ENCODE measurements at regions not wholly inside any gene's neighbourhood (a gene's known extent, or its start where the extent isn't known, plus 50 kb on each side); places are given as distances from the start of the nearest gene placed in this dataset.
"Not testable (repeated sequence)": the region's sequence is repeated elsewhere in the genome, so short reads cannot be mapped to it uniquely, and the experiment has no call there.

DNA sequence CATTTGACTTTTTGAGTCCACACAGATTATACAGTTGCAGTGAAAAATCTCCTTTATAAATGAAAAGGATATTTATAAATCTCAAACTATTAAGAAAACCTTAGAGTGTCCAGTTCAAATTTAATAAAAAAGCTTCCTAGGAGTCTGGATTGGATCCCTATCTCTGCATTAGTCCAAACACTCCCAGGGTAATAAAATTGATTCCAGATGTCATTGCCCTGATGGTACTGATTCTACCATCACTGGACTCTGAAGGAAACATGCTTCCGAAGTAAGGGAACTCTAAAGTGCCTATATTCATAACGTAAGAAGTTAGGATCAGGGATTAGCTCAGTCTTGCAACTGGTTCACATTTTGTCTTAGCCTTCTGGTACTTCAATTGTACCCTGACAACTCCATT lies 1325.1 kb upstream of the MAP3K7 start:
- DNase-seq (ENCODE audit: low spot score), result no peak

- DNase-seq (ENCODE audit: low spot score), result no peak
Measured at GRCh38 chr6:91904586-91905164, 1317.8 kb upstream of the MAP3K7 start.

DNA sequence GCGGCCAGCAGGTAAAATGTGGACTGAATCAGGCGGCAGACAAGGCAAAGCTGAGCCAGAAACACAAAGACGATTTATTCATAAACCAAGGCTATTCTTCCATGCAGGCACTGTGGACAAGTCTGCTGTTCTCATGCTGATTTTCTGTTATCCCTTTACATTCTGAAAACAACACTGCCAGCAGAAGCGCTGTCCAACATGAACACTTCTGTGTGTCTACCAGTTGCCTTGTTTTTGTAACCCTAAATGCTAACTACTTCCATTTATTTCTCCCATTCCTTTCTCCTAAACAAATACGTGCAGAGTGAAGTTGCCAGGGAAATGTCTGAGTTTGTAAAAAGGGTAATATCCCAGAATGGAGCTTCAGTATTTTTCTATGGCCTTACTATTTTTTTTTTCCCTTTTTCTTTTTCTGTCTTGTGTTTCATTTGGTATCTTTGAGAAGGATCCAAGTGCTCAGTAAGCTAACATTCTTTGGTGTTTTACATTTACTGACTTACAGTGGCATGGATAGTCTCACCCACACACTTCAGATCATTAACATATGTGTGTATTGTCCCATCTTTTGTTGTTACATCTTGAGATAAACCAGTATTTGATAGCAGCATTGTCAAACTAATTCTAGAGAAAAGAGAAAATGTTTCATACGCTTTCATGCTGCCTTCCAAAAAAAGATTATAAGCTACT lies 1308.9 kb upstream of the MAP3K7 start:
- DNase-seq (ENCODE audit: low spot score), result no peak

DNA sequence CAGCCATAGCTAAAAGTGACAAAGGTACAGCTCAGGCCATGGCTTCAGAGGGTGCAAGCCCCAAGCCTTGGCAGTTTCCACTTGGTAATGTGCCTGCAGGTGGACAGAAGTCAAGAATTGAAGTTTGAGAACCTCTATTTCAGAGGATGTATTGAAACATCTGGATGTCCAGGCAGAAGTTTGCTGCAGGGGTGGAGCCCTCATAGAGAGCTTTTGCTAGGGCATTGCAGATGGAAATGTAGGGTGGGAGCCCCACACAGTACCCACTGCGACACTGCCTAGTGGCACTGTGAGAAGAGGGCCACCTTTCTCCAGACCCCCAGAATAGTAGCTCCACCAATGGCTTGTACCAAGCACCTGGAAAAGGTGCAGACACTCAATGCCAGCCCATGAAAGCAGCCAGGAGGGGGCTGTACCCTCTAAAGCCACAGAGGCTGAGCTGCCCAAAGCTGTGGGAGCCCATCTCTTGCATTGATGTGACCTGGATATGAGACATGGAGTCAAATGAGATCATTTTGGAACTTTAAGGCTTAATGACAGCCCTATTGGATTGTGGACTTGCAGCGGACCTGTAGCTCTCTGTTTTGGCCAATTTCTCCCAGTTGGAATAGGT lies 1299.4 kb upstream of the MAP3K7 start:
- no peak for DNase-seq (ENCODE audit: low spot score)

- DNase-seq (ENCODE audit: low spot score), result not testable (repeated sequence)
Measured at GRCh38 chr6:91881791-91882190, 1294.9 kb upstream of the MAP3K7 start.

- no peak for DNase-seq (ENCODE audit: low spot score)
Measured at GRCh38 chr6:91879386-91879995, 1292.6 kb upstream of the MAP3K7 start.

- DNase-seq (ENCODE audit: low spot score), result no peak
Measured at GRCh38 chr6:91877994-91878393, 1291.1 kb upstream of the MAP3K7 start.

GRCh38 chr6:91874971-91875370 lies 1288.1 kb upstream of the MAP3K7 start:
- DNase-seq (ENCODE audit: low spot score), result no peak

GRCh38 chr6:91868539-91869202 lies 1281.8 kb upstream of the MAP3K7 start:
- no peak for DNase-seq (ENCODE audit: low spot score)

DNA sequence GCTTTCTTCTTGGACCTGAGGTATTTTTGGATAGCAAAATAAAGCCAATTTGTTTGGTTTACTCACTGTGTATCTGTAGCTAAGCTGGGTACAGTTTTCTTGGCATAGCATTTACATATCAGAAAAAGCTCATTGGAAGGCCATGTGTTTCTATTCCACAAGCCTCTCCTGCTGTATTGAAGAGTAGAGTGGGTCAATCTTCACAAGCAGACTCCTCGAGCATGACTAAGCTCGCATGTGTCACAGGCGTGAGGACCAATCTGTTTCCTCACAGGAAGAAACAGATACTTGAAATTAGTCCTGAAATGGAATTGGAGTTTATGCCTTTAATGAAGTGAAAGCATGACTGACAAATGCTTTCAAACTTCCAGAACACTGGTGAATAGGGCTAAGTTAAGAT lies 1279.0 kb upstream of the MAP3K7 start:
- no peak for DNase-seq (ENCODE audit: low spot score)

GRCh38 chr6:91864911-91865310 lies 1278.0 kb upstream of the MAP3K7 start:
- no peak for DNase-seq (ENCODE audit: low spot score)

DNA sequence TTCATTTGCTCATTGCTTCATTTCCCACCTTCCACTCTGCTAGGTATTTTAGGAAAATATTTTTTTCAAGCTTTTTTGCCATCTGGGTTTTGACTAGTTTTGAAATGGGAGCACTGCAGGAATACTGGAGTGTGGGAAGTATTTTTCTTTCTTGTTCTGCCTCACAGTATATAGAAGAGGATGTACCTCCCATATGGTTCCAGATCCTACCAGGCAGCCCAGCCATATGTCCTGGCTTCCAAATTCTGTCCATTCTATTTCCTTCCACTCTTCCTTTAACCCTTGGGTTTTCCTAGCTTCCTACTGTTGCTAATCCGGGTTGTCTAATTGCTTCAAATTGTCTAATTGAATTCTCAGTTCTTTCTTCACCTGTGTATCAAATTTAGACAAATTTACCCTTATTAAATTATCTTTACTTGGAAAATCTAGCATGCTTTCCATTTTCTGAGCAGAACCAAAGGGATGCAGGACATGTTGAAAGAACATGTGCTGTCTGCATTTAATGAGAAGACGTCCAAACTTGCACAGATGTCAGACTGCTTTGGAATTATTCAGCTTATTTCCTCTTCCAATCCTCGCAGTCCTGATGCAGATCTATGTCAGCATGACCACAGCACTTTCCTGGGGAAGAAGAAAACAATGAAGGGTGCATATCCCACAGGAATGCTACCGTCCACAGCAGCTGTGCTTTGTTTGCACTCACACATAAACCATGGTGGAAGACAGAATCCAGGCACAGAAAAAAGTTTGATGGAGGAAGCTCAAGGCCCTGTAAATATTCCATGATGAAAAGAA lies 1273.9 kb upstream of the MAP3K7 start:
- DNase-seq (ENCODE audit: low spot score), result no peak

- no peak for DNase-seq (ENCODE audit: low spot score)
Measured at GRCh38 chr6:91852252-91852651, 1265.4 kb upstream of the MAP3K7 start.

DNA sequence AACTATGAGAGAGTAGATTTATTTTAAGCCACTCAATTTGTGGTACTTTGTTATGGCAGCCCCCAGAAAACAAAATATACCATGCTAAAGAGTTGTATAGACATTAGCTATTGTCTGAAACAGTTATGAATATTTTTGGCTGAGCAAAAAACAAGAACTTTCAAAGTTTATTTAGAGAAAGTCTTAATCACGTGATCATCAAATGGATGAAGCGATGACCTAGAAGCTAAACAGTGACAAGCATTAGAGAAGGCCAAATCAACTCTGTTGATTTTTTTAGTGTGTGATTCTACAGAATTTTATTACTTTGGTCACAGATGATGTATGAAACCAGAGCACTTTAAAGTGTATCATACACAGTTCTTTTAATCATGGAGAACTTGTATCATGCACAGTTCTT lies 1247.9 kb upstream of the MAP3K7 start:
- DNase-seq (ENCODE audit: low spot score), result no peak

DNA sequence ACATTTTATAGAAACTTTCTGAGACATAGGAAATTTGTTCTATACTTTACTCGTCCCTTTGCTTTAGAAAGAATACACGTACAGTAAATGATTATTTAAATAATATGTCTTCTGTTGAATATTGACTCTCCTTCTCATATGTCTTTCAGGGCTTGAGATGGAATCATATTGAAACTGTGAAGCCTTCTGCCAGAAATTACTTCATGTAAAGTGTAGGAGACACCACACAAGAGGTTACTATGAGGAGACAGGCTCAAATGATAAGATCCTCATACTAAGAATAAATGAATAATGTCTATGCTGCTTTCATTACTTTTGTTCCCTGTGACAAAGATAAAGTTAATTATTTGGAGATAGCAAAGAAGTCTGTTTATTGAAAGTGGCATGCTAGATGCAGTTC lies 1240.3 kb upstream of the MAP3K7 start:
- DNase-seq (ENCODE audit: low spot score), result no peak

DNA sequence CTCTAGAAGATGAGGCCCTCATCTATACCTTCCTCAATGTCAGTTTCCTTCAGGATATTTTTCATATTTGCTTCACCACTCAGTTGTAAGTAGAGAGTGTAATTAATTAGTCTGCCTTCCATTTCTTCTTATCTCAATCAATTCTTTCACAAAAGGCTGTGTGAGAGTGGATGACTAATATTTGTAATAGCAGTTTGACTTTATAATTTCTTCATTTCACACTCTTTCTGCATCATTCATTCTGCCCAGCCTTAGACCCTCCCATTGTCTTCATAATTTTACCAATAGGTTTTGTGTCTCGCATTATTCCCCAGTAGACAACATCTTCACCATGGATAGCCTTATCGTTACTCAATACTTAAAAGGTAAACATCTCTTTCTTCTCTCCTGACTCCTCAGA lies 1239.3 kb upstream of the MAP3K7 start:
- DNase-seq (ENCODE audit: low spot score), result no peak

DNA sequence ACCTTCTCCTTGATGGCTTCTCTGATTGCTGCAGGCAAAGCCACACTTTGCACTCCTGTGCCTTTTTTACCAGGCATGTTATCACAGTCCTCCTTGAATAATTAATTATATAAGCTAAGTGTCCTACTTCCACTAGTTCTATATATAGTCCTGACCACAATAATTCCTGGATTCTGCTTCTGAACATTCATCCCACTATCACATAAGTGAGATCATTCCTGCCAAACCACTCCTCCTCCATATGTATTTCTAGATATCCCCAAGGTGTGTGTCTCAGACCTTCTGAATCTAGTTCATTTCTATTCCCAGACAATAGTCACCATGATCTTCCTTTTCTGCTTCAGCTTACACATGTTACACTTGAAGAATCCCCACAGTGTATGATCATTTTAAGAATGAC lies 1237.5 kb upstream of the MAP3K7 start:
- DNase-seq (ENCODE audit: low spot score), result no peak

DNA sequence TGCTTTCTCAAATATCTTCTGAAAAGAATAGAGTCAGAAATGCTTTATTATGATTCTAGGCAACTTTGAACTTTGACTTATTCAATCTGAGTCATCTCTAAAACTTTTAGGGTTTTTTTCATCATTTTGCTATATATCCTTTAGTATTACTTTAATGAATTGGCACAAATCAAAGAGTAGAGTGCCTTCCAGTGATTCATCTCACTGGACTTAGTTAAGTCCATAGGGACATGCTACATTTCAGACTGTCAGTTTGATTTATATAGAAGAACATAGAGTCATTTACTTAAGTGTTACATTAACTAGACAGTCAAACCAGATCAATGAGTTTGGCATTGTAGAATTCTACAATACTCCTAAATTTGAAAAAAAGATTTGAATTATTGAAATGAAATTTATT lies 1235.7 kb upstream of the MAP3K7 start:
- no peak for DNase-seq (ENCODE audit: low spot score)

DNA sequence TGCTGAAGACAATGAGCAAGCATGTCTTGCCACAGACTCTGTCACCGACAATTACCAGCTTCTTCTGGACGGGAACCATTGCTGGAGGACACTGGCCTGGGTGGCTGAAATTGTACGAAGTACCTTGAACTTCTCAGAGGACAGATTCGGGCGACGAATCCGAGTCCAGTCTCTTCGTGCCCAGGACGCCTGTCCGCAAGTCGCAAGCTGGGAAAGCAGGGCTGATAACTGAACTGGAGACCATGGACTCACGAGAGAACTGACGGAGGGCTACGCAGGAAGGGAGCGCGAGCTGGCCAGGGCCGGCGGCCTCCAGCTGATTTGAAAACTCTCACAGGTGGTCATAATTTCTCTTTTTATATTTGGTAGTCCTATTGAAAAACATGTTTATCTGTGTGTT lies 1229.5 kb upstream of the MAP3K7 start:
- no peak for DNase-seq (ENCODE audit: low spot score)

DNA sequence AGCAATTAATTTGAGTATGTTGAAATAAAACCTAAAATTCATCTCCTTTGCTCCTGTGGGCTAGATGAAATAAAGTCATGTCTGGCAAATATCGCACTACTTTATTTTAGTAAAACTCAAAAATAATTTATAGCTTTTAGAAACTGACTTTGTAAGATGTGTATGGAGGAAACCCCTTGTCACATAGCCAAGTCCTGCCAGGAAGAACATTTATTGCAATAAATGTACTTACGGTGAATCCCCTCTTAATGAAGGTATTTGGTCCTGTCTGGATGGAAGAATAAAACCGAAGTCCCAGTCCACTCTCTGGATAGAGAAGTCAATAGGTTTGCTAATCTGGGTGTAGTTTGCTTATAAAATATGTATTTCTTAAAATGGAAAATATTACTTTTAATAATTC lies 1226.8 kb upstream of the MAP3K7 start:
- DNase-seq (ENCODE audit: low spot score), result no peak

- no peak for DNase-seq (ENCODE audit: low spot score)
Measured at GRCh38 chr6:91812596-91813274, 1225.9 kb upstream of the MAP3K7 start.

All from HuH-7 (cell line).